ENCODE measurements at regions not wholly inside any gene's neighbourhood (a gene's known extent, or its start where the extent isn't known, plus 50 kb on each side); places are given as distances from the start of the nearest gene placed in this dataset.

GRCh38 chr12:83784298-83784890, 1097.7 kb downstream of the TMTC2 start:
- TF ChIP-seq POLR2A (IDR thresholded peaks at IDR 0.05) (no peak), EP300 (IDR thresholded peaks at IDR 0.05; ENCODE audit: low read depth) (no peak), POLR2AphosphoS5 (IDR thresholded peaks at IDR 0.05) (no peak)
- TF ChIP-seq, protein P1, sequence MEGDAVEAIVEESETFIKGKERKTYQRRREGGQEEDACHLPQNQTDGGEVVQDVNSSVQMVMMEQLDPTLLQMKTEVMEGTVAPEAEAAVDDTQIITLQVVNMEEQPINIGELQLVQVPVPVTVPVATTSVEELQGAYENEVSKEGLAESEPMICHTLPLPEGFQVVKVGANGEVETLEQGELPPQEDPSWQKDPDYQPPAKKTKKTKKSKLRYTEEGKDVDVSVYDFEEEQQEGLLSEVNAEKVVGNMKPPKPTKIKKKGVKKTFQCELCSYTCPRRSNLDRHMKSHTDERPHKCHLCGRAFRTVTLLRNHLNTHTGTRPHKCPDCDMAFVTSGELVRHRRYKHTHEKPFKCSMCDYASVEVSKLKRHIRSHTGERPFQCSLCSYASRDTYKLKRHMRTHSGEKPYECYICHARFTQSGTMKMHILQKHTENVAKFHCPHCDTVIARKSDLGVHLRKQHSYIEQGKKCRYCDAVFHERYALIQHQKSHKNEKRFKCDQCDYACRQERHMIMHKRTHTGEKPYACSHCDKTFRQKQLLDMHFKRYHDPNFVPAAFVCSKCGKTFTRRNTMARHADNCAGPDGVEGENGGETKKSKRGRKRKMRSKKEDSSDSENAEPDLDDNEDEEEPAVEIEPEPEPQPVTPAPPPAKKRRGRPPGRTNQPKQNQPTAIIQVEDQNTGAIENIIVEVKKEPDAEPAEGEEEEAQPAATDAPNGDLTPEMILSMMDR (IDR thresholded peaks at IDR 0.05) = no peak
- WGBS, 2 donors (ENCODE audit: low coverage in 1 of 2) = 74% methylated on average over 4 to 7 of the region's 7 CpGs
- in situ Hi-C loops (cut with MboI; ENCODE audit: low pct_ligation_motif_present in 1 of 4, low pct_unique_long_range_greater_than_20kb in 1 of 4, low sequenced_read_pairs in 3 of 4) (no loop called here), intact Hi-C loops (cut with DNase I; ENCODE audit: low total_unique reads) (no loop called here)
- Histone ChIP-seq H3K4me1 (no peaks in the 10 kb centered on the region), H3K36me3 (no peaks in the 10 kb centered on the region), H3K27ac (no peak overlapping the region), H3K27me3 (no peaks in the 10 kb centered on the region), H3K9me3 (no peaks in the 10 kb centered on the region), H3K4me3 (no peak overlapping the region)
- no peak for DNase-seq

- no peak overlapping the region for H3K4me3 ChIP-seq
- no peaks in the 10 kb centered on the region for H3K4me1 ChIP-seq
- H3K9me3 ChIP-seq = no peaks in the 10 kb centered on the region
- intact Hi-C loops (cut with DNase I; ENCODE audit: low total_unique reads) = no loop called here
- DNase-seq = no peak
- H3K27me3 ChIP-seq = no peaks in the 10 kb centered on the region
- in situ Hi-C loops (cut with MboI; ENCODE audit: low pct_ligation_motif_present in 1 of 4, low pct_unique_long_range_greater_than_20kb in 1 of 4, low sequenced_read_pairs in 3 of 4) = no loop called here
- WGBS, 2 donors (ENCODE audit: low coverage in 1 of 2) = 75 to 83% methylated on average over 2 of the region's 2 CpGs
- no peak overlapping the region for H3K27ac ChIP-seq
- TF ChIP-seq POLR2AphosphoS5 (IDR thresholded peaks at IDR 0.05) = no peak
- TF ChIP-seq EP300 (IDR thresholded peaks at IDR 0.05; ENCODE audit: low read depth) = no peak
- TF ChIP-seq, protein P1 (IDR thresholded peaks at IDR 0.05) = no peak
- no peak for TF ChIP-seq POLR2A (IDR thresholded peaks at IDR 0.05)
- no peaks in the 10 kb centered on the region for H3K36me3 ChIP-seq
Observed at GRCh38 chr12:83779526-83779925, 1092.8 kb downstream of the TMTC2 start.

DNA sequence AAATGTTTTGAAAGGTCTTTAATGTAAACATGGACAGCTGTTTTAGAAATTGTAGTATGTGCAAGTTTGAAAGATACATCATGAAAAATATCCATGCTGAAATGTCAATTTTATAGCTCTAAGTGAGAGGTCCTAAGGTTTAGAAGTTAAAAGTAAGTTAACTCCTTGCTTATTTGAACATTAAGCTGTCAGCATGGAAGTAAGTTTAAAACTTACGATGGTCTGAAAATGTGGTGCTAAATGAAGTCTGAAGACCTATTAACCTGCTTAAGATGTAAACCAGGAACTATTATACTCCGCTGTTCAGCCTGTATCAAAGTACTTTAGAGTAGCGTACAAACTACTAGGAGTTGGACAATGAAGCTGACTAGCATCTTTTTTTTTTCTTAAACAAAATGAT, 1082.4 kb downstream of the TMTC2 start:
- no peaks in the 10 kb centered on the region for H3K4me1 ChIP-seq
- no peaks in the 10 kb centered on the region for H3K36me3 ChIP-seq
- peaks cover 0 to 6% of the 10 kb centered on the region in 2 donors for H3K9me3 ChIP-seq
- 68 to 87% methylated on average over 3 of the region's 3 CpGs for WGBS, 2 donors (ENCODE audit: low coverage in 1 of 2)
- intact Hi-C loops (cut with DNase I; ENCODE audit: low total_unique reads) (no loop called here), in situ Hi-C loops (cut with MboI; ENCODE audit: low pct_ligation_motif_present in 1 of 4, low pct_unique_long_range_greater_than_20kb in 1 of 4, low sequenced_read_pairs in 3 of 4) (no loop called here)
- no peak for DNase-seq
- no peak overlapping the region for H3K4me3 ChIP-seq
- H3K27me3 ChIP-seq = no peaks in the 10 kb centered on the region
- TF ChIP-seq EP300 (IDR thresholded peaks at IDR 0.05; ENCODE audit: low read depth) (no peak), POLR2AphosphoS5 (IDR thresholded peaks at IDR 0.05) (no peak), POLR2A (IDR thresholded peaks at IDR 0.05) (no peak)
- TF ChIP-seq, protein P1 (IDR thresholded peaks at IDR 0.05) = no peak
- no peak overlapping the region for H3K27ac ChIP-seq

- WGBS, 2 donors (ENCODE audit: low coverage in 1 of 2) = 15 to 21% methylated on average over 1 of the region's 1 CpG
- no peak overlapping the region for H3K27ac ChIP-seq
- no peaks in the 10 kb centered on the region for H3K4me1 ChIP-seq
- H3K27me3 ChIP-seq = no peaks in the 10 kb centered on the region
- TF ChIP-seq, protein P1 (IDR thresholded peaks at IDR 0.05) = no peak
- TF ChIP-seq EP300 (IDR thresholded peaks at IDR 0.05; ENCODE audit: low read depth) (no peak), POLR2A (IDR thresholded peaks at IDR 0.05) (no peak), POLR2AphosphoS5 (IDR thresholded peaks at IDR 0.05) (no peak)
- no peak for DNase-seq
- no peaks in the 10 kb centered on the region for H3K36me3 ChIP-seq
- intact Hi-C loops (cut with DNase I; ENCODE audit: low total_unique reads) = no loop called here
- no peaks in the 10 kb centered on the region for H3K9me3 ChIP-seq
- in situ Hi-C loops (cut with MboI; ENCODE audit: low pct_ligation_motif_present in 1 of 4, low pct_unique_long_range_greater_than_20kb in 1 of 4, low sequenced_read_pairs in 3 of 4) = no loop called here
- H3K4me3 ChIP-seq = no peak overlapping the region
Observed at GRCh38 chr12:83767723-83768122, 1081.0 kb downstream of the TMTC2 start.
